ENCODE measurements at regions not wholly inside any gene's neighbourhood (a gene's known extent, or its start where the extent isn't known, plus 50 kb on each side); places are given as distances from the start of the nearest gene placed in this dataset.

DNA sequence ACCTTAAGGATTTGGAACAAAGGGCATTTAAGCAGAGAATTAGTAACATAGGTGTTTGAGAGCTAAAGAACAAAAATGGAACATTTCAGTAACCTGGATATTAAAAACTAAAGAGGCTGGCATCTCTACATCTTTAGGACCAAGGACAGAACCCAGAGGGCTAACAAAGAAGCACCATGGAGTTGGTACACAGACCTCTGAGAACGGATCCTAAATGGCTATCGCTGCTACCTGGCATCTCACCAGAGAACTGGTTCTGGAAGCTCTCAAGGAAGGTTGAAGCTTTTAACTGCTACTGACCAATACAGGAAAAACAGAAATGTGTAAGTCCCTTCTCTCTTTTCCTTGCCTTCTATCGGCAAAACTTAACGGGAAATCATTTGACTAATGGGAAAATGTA, 118.4 kb upstream of the TLL1 start:
- H3K36me3 ChIP-seq = no peaks in the 10 kb centered on the region
- intact Hi-C loops (cut with micrococcal nuclease) = no loop called here
- H3K27me3 ChIP-seq (ENCODE audit: low read depth) = no peaks in the 10 kb centered on the region
- TF ChIP-seq CTCF (IDR thresholded peaks at IDR 0.05; ENCODE audit: borderline replicate concordance) = no peak
- H3K4me3 ChIP-seq = no peak overlapping the region
- no peak overlapping the region for H3K27ac ChIP-seq (replicated peaks)
- no peaks in the 10 kb centered on the region for H3K9me3 ChIP-seq (replicated peaks)
- DNase-seq = no peak
- peaks cover 5% of the 10 kb centered on the region for H3K4me1 ChIP-seq

DNA sequence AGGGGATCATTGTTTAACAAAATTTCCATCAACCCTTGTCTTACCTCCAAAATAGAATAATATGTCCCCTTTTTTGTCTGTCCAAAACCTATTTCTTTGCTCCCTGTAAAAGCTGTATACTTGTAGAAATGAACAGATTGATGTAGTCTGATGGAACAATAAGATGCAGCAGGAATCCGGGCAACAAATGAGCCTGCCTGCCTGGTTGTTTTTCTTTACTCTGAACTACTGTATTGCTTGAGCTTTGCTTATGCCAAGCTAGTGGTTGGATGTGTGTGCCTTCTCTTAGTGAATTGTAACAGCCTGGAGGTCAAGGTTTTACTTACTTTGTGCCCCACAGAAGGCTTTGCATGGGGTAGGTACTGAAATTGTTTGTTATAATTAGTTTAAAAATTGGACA, 116.2 kb upstream of the TLL1 start:
- Histone ChIP-seq H3K36me3 (no peaks in the 10 kb centered on the region), H3K27ac (replicated peaks) (no peak overlapping the region), H3K4me3 (no peak overlapping the region), H3K9me3 (replicated peaks) (no peaks in the 10 kb centered on the region), H3K27me3 (ENCODE audit: low read depth) (no peaks in the 10 kb centered on the region), H3K4me1 (peaks cover 5% of the 10 kb centered on the region)
- no peak for DNase-seq
- intact Hi-C loops (cut with micrococcal nuclease) = no loop called here
- no peak for TF ChIP-seq CTCF (IDR thresholded peaks at IDR 0.05; ENCODE audit: borderline replicate concordance)

DNA sequence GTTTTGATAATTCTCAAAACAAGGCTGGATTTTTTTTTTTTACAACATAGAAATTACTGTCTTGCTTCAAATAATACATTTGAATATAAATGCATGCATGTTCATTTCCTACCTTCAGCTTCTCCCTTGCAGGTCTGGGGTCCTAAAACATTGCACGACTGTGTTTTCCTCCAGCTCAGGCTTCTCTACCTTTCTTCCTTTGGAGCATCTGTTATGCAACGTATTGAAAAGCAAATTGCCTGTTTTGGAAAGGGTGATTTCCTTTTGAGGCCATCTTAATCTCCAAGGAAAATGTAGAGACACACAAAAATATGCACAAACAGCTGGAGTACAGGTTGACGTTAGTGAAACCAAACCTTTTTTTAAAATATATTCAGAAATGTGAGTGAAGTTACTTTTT, 115.6 kb upstream of the TLL1 start:
- peaks cover 5% of the 10 kb centered on the region for H3K4me1 ChIP-seq
- TF ChIP-seq CTCF (IDR thresholded peaks at IDR 0.05; ENCODE audit: borderline replicate concordance) = no peak
- intact Hi-C loops (cut with micrococcal nuclease) = no loop called here
- H3K27ac ChIP-seq (replicated peaks) = no peak overlapping the region
- no peak overlapping the region for H3K4me3 ChIP-seq
- no peaks in the 10 kb centered on the region for H3K9me3 ChIP-seq (replicated peaks)
- no peaks in the 10 kb centered on the region for H3K36me3 ChIP-seq
- no peaks in the 10 kb centered on the region for H3K27me3 ChIP-seq (ENCODE audit: low read depth)
- DNase-seq = no peak

DNA sequence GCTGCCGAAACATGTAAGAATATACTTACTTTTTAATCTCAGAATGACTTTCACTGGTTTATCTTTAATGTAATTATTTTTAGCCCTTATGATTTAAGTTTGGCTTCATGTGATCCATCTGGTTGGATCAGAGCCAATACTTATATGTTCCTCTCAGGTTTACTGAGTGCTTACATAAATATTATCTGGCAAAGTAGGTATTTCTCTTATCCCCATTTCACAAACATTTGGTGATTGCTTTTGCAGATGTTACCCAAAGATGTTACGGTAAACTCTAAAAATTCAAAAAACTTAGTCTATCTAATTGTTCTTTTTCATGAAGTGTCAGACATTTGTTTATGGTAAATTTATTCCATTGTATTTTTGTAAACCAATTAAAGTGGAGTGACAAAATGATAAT, 115.0 kb upstream of the TLL1 start:
- intact Hi-C loops (cut with micrococcal nuclease) = no loop called here
- H3K27me3 ChIP-seq (ENCODE audit: low read depth) = no peaks in the 10 kb centered on the region
- H3K4me1 ChIP-seq = peaks cover 5% of the 10 kb centered on the region

GRCh38 chr4:165760182-165760581, 112.9 kb upstream of the TLL1 start:
- no peaks in the 10 kb centered on the region for H3K9me3 ChIP-seq (replicated peaks)
- peaks cover 14% of the 10 kb centered on the region for H3K4me1 ChIP-seq
- no peak overlapping the region for H3K27ac ChIP-seq (replicated peaks)
- DNase-seq = no peak
- no peaks in the 10 kb centered on the region for H3K36me3 ChIP-seq
- TF ChIP-seq CTCF (IDR thresholded peaks at IDR 0.05; ENCODE audit: borderline replicate concordance) = no peak
- intact Hi-C loops (cut with micrococcal nuclease) = no loop called here
- no peak overlapping the region for H3K4me3 ChIP-seq
- H3K27me3 ChIP-seq (ENCODE audit: low read depth) = no peaks in the 10 kb centered on the region

More for the DNA sequence above, 115.0 kb upstream of the TLL1 start:
- H3K27ac ChIP-seq (replicated peaks) = no peak overlapping the region
- no peaks in the 10 kb centered on the region for H3K9me3 ChIP-seq (replicated peaks)
- TF ChIP-seq CTCF (IDR thresholded peaks at IDR 0.05; ENCODE audit: borderline replicate concordance) = no peak
- H3K36me3 ChIP-seq = no peaks in the 10 kb centered on the region
- no peak for DNase-seq
- no peak overlapping the region for H3K4me3 ChIP-seq

GRCh38 chr4:165761963-165762362, 111.1 kb upstream of the TLL1 start:
- H3K27ac ChIP-seq (replicated peaks) = no peak overlapping the region
- H3K27me3 ChIP-seq (ENCODE audit: low read depth) = no peaks in the 10 kb centered on the region
- no peak overlapping the region for H3K4me3 ChIP-seq
- TF ChIP-seq CTCF (IDR thresholded peaks at IDR 0.05; ENCODE audit: borderline replicate concordance) = no peak
- DNase-seq = no peak
- intact Hi-C loops (cut with micrococcal nuclease) = no loop called here
- no peaks in the 10 kb centered on the region for H3K36me3 ChIP-seq
- no peaks in the 10 kb centered on the region for H3K9me3 ChIP-seq (replicated peaks)
- peaks cover 20% of the 10 kb centered on the region for H3K4me1 ChIP-seq
